ENCODE measurements at regions not wholly inside any gene's neighbourhood (a gene's known extent, or its start where the extent isn't known, plus 50 kb on each side); places are given as distances from the start of the nearest gene placed in this dataset.

DNA sequence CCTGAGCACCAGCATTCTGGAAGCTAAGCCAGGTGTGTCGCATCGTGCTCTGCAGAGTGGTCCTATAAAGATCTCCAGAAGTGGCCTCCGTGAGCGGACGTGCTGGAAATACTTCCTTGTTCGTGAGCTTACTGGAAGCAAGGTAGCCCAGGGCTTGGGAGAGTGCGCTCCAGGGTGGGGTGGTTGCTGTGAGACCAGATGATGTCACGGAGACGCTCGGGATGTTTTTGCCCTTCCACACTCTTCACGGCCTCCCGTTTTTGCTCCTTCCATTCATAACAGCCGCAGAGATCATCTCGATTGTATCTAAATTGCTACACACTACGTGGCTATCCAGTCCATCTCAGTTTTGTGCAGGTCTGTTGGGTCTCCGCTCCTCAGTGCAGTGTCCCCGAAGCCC lies 373.4 kb downstream of the THBS2 start:
- Mint-ChIP-seq H3K27me3 (ENCODE audit: insufficient read depth, unreplicated experiment) (no peaks in the 10 kb centered on the region), H3K9me3 (ENCODE audit: unreplicated experiment) (no peaks in the 10 kb centered on the region), H3K4me3 (ENCODE audit: unreplicated experiment) (no peak overlapping the region), H3K36me3 (ENCODE audit: insufficient read depth, unreplicated experiment) (no peaks in the 10 kb centered on the region), H3K4me1 (ENCODE audit: low read depth, unreplicated experiment) (peaks cover 5% of the 10 kb centered on the region), H3K27ac (ENCODE audit: unreplicated experiment) (no peak overlapping the region)
- DNase-seq = no peak
- TF ChIP-seq, protein P1, sequence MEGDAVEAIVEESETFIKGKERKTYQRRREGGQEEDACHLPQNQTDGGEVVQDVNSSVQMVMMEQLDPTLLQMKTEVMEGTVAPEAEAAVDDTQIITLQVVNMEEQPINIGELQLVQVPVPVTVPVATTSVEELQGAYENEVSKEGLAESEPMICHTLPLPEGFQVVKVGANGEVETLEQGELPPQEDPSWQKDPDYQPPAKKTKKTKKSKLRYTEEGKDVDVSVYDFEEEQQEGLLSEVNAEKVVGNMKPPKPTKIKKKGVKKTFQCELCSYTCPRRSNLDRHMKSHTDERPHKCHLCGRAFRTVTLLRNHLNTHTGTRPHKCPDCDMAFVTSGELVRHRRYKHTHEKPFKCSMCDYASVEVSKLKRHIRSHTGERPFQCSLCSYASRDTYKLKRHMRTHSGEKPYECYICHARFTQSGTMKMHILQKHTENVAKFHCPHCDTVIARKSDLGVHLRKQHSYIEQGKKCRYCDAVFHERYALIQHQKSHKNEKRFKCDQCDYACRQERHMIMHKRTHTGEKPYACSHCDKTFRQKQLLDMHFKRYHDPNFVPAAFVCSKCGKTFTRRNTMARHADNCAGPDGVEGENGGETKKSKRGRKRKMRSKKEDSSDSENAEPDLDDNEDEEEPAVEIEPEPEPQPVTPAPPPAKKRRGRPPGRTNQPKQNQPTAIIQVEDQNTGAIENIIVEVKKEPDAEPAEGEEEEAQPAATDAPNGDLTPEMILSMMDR (IDR thresholded peaks at IDR 0.05; ENCODE audit: insufficient read depth in 1 of 2, low read depth in 1 of 2, low read length in 1 of 2, severe bottlenecking in 1 of 2, unreplicated experiment in 1 of 2) = no peak
- Histone ChIP-seq H3K27me3 (replicated peaks; ENCODE audit: control insufficient read depth, insufficient read depth, low read length) (no peaks in the 10 kb centered on the region), H3K4me3 (ENCODE audit: low read depth, low read length) (no peak overlapping the region), H3K9me3 (no peaks in the 10 kb centered on the region), H3K4me1 (no peaks in the 10 kb centered on the region), H3K36me3 (ENCODE audit: control insufficient read depth, insufficient read depth, low read length) (no peaks in the 10 kb centered on the region)
- no TSS peak for BruUV-seq (replicated peaks)
- intact Hi-C loops (cut with micrococcal nuclease; ENCODE audit: unreplicated experiment) = no loop called here
- POLR2A ChIA-PET = no interaction called here
- CTCF ChIA-PET = interaction anchor here (1.1 kb wide), 1 partner anchor 428 kb away, joined by 3 read pairs; no protein-coding TSS in a partner anchor

DNA sequence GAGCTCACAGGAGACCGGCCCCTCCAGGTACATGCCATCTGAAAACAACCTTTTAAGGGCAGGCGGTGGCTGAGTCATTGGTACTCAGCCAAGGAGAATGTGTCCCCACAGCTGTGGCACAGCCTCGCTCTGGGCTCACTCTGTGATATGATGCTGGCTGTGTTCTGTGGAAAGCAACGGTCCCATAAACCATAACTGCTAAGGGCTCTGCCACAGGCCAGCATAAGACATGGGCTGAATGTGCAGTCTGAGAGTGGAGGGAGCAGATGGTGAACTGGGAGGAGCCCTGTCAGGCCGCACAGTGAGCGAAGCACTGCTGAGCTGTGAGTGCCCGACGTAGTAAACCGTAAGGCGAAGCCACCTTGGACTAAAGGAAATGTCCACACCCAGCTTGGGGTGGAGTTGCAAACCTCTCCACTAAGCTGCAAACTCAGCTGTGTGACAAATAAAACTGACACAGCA lies 375.8 kb downstream of the THBS2 start:
- no peaks in the 10 kb centered on the region for H3K27me3 Mint-ChIP-seq (ENCODE audit: insufficient read depth, unreplicated experiment)
- ChIA-PET CTCF (no interaction called here), POLR2A (no interaction called here)
- H3K4me1 Mint-ChIP-seq (ENCODE audit: low read depth, unreplicated experiment) = no peaks in the 10 kb centered on the region
- no peak overlapping the region for H3K4me3 Mint-ChIP-seq (ENCODE audit: unreplicated experiment)
- no peak overlapping the region for H3K27ac Mint-ChIP-seq (ENCODE audit: unreplicated experiment)
- Histone ChIP-seq H3K4me3 (ENCODE audit: low read depth, low read length) (no peak overlapping the region), H3K27me3 (replicated peaks; ENCODE audit: control insufficient read depth, insufficient read depth, low read length) (no peaks in the 10 kb centered on the region), H3K9me3 (no peaks in the 10 kb centered on the region), H3K4me1 (no peaks in the 10 kb centered on the region), H3K36me3 (ENCODE audit: control insufficient read depth, insufficient read depth, low read length) (no peaks in the 10 kb centered on the region)
- no peak for DNase-seq
- TF ChIP-seq, protein P1 (IDR thresholded peaks at IDR 0.05; ENCODE audit: insufficient read depth in 1 of 2, low read depth in 1 of 2, low read length in 1 of 2, severe bottlenecking in 1 of 2, unreplicated experiment in 1 of 2) = no peak
- intact Hi-C loops (cut with micrococcal nuclease; ENCODE audit: unreplicated experiment) = no loop called here
- H3K9me3 Mint-ChIP-seq (ENCODE audit: unreplicated experiment) = no peaks in the 10 kb centered on the region
- BruUV-seq (replicated peaks) = no TSS peak
- H3K36me3 Mint-ChIP-seq (ENCODE audit: insufficient read depth, unreplicated experiment) = no peaks in the 10 kb centered on the region

DNA sequence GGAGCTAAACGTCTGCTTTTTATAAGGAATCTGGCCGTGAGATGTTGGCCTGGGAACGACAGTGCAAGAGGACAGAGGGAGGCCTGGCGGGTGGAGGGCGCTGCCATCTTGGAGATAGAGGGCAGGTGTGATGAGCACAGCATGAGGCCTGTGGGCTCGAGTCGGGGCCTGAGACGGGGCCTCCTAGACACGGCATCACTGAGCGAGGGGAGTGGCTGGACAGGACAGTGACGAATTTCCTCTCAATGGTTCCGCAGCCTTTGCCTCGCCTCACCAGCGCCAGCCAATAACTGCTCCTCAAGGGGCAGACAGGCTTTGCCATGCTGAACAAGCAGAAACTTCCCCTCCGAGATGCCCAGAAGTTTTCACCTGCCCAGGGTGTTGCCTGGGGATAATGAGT lies 376.7 kb downstream of the THBS2 start:
- Mint-ChIP-seq H3K36me3 (ENCODE audit: insufficient read depth, unreplicated experiment) (no peaks in the 10 kb centered on the region), H3K4me1 (ENCODE audit: low read depth, unreplicated experiment) (no peaks in the 10 kb centered on the region), H3K27me3 (ENCODE audit: insufficient read depth, unreplicated experiment) (no peaks in the 10 kb centered on the region), H3K4me3 (ENCODE audit: unreplicated experiment) (no peak overlapping the region), H3K27ac (ENCODE audit: unreplicated experiment) (no peak overlapping the region), H3K9me3 (ENCODE audit: unreplicated experiment) (no peaks in the 10 kb centered on the region)
- Histone ChIP-seq H3K4me1 (no peaks in the 10 kb centered on the region), H3K36me3 (ENCODE audit: control insufficient read depth, insufficient read depth, low read length) (no peaks in the 10 kb centered on the region), H3K9me3 (no peaks in the 10 kb centered on the region), H3K4me3 (ENCODE audit: low read depth, low read length) (no peak overlapping the region), H3K27me3 (replicated peaks; ENCODE audit: control insufficient read depth, insufficient read depth, low read length) (no peaks in the 10 kb centered on the region)
- intact Hi-C loops (cut with micrococcal nuclease; ENCODE audit: unreplicated experiment) = no loop called here
- TF ChIP-seq, protein P1 (IDR thresholded peaks at IDR 0.05; ENCODE audit: insufficient read depth in 1 of 2, low read depth in 1 of 2, low read length in 1 of 2, severe bottlenecking in 1 of 2, unreplicated experiment in 1 of 2) = no peak
- POLR2A ChIA-PET = no interaction called here
- no peak for DNase-seq
- no TSS peak for BruUV-seq (replicated peaks)
- CTCF ChIA-PET = no interaction called here
